NCI-H2107 (cell line): ENCODE measurements at regions not wholly inside any gene's neighbourhood (a gene's known extent, or its start where the extent isn't known, plus 50 kb on each side); places are given as distances from the start of the nearest gene placed in this dataset.

Experiments used
- DNase-seq: peaks from one replicate; lab custom pipeline; 2025; lab: John Stamatoyannopoulos, UW

DNA sequence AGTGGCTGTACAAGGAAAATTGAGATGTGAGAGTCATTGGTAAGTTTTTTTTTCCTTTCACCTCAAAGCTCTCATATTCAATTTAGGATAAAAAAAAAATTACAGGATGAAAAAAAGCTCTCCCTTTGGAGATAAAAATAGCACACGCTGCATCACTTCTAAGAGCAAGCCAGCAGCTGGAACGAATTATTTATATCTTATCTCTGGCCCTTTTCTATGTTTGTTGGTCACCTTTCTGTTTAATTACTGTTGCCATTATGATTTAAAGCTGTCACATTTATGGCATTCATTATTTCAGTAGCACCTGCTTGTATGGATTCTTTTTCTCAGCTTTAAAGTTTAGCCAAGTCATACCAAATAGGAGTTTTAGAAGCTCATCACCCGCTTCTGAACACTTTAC is 171.6 kb upstream of the PDZRN3 start:
- DNase-seq = no peak

DNA sequence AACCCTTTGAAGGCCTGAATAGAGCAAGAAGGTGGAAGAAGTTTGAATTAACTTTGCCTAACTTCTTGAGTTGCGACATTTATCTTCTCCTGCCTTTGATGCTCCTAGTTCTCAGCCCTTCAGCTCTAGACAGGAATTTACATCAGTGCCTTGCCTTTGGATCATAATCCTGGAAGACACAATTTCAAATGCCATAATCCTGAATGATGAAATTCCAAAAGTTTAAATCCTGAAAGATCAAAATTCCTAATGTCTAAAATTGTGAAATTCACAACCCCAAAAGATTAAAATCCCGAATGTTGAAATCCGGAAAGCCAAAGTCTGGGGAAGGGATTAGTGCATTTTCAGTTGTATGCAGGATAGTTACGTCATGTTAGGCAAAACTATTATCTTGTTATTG is 166.6 kb upstream of the PDZRN3 start:
- no peak for DNase-seq

- DNase-seq = no peak
Observed at GRCh38 chr3:73789825-73790444, 165.2 kb upstream of the PDZRN3 start.

DNA sequence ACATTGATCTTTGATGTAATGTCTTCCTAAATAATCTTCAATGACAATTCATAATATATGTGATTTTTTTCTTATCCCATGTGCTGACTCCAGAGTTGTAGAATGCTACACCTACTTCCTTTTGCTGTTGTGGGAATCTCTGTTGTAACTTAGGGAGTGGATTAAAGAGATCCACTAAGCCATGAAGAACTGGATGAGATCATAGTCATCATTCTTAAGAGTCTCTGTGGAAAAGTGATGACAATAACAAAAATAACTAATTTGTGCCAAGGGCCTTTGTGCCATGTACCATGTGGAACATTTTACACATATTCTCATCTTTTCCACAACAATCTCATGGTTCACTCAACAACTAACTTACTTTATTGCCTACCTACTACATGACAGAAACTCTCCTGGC is 162.9 kb upstream of the PDZRN3 start:
- DNase-seq = no peak

GRCh38 chr3:73786998-73787397 is 162.3 kb upstream of the PDZRN3 start:
- DNase-seq = no peak

DNA sequence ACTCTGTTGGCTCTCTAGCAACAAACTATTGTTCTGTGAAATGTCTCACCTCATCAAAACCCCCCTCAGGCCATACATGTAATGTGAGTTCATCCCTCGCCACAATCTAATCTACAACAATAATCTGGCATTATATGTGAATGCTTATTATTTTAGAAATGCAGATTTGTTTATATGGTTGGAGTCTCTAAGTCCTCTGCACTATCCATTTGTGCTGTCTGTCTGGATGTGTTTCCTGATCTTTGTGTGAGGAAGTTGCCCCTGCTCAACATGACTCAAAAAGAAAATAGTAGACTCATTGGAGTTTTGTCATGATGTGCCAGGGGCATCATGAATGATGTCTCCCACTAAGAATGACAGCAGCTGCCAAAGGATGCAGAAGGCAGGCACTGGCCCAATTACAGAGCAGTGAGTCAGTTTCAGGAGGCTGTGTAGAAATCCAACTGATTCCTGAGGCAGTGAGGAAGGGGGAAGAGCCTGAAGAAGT is 161.6 kb upstream of the PDZRN3 start:
- no peak for DNase-seq

DNA sequence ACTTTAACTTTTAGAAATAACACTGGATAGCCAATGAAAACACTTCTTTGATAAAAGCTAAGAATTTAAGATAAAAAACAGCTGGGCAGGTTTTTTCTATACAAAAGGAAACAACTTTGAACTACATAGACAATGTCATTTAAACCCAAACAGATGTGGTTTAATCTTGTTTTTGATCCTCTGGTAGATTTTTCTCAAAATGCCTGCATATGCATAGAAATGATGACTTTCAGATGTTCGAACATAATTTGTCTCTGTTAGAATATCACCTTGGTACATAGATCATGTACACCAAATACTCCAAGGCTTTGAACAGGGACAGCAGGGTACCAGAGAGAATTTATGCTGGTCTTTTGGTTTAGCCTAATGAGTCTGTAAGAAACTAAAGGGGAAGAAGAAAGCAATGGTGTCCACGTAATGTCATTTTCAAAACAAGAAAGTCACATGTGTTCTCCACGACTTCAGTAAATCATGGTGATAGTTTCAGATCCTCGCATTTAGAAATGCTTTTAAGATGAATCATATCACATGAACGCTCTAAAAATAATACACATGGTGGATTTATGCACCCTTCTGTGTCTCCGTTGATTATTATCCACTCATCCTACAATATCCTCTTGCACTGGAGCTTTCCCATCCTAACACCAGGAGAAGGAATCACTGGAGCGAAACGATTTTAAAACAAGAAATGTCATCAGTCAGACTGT is 160.1 kb upstream of the PDZRN3 start:
- DNase-seq = no peak

- no peak for DNase-seq
Observed at GRCh38 chr3:73783811-73784210, 159.1 kb upstream of the PDZRN3 start.

DNA sequence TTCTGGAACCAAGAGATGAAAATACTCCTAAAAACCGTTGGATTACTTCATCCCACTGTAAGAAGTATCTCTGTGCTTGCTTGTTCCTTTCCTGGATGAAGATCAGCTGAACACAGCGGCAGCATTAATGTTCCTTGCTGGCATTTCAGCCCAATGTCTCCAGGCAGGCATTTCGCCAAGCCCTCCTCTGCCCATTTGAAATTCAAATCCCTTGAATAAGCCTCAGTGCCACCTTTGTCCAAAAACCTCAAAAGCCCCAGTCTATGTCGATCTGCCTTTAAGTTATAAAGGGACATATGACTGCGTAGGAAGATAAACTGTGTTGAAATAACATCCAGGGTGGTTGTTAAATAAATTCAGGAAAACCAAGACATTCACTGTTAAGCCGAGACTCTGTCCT is 156.8 kb upstream of the PDZRN3 start:
- DNase-seq = no peak

DNA sequence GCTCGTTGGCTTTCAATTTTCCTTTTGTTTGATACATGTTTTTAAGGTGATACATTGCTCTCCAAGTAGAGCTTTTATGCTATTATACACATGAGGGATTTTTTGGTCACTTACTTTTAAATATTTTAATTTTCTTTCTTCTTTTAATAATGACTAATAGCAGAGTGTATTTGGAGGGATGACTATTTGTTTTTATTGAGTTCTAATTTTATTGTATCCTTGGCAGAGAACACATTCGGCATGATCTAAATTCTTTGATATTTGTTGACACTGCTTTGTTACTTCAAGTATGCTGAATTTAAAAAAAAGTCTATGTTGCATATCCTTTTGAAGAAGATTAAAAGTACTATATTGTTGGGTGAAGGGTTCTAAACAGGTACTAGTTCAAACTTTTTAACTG is 149.9 kb upstream of the PDZRN3 start:
- no peak for DNase-seq

DNA sequence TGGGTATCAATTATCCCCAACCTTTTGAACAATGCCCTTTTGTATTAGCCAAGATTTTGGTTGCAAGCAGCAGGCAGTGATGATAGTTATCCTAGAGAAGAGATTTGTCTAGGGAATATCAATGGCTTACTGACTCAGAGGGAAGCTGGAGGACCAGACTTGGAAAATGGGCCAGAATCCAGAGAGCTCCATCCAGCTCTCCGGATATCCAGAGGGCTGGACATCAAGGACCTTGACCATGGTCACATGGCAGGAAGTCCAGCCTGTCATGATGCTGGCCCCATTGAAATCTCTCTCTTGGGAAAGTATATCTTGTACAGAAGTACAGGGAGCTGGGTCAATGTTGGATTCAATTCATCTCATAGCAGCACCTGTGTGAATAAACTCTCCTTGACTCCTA is 148.5 kb upstream of the PDZRN3 start:
- no peak for DNase-seq

GRCh38 chr3:73772076-73772886 is 147.5 kb upstream of the PDZRN3 start:
- DNase-seq = no peak

DNA sequence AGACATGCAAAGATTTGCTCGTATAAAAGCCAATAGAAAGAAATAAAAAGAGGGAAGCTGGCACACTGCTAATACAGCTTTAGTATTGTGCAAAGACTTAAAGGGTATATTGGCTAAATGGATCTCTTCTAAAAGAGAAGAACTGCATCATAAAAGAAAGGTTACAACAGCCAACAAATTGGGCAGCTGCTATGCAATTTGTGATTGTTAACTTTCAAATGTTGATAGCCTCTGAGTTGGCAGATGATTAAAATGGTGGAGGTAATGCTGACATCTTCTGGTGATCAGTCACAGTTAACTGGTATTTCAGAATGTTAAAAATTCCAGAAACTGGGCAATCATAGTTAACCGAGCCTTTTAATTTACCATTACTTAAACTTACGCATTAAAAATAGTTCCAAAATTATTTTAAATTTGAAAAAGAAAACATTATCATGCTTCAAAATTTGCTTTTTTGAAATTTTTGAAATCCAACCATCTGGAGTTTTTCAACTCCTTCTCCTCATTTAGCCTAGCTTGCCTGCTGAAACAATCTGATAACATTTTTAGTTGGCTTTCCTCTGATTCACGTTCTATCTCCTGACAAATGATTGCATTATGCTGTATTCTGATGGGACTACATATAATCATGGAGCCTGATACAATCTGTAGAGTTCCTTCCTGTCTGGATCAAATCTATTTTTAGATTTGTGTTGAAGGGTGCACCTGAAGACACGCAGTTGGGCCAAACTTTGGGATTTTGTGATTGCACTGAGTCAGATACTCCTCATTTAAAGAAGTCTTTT is 144.0 kb upstream of the PDZRN3 start:
- no peak for DNase-seq

- DNase-seq = no peak
Observed at GRCh38 chr3:73766599-73767381, 142.0 kb upstream of the PDZRN3 start.

GRCh38 chr3:73765878-73766545 is 141.3 kb upstream of the PDZRN3 start:
- DNase-seq = no peak

DNA sequence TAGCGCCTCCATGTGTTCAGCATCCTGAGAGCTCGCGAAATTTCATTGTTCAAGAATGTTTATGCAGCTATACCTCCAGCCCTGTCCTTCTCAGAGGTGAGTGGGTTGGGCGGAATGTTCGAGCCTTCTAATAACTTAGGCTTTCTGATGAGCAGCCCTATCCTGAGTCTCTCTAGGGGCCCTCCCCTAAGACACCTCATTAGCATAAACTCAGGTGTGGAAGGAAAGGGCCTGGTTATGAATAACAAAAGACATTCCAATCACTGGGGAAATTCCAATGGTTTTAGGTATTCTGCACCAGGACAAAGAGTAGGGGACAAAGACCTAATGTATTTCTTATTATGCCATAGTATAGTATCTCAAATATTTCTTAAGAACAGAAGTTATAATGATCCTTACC is 138.1 kb upstream of the PDZRN3 start:
- DNase-seq = no peak

GRCh38 chr3:73759297-73759711 is 134.6 kb upstream of the PDZRN3 start:
- no peak for DNase-seq

DNA sequence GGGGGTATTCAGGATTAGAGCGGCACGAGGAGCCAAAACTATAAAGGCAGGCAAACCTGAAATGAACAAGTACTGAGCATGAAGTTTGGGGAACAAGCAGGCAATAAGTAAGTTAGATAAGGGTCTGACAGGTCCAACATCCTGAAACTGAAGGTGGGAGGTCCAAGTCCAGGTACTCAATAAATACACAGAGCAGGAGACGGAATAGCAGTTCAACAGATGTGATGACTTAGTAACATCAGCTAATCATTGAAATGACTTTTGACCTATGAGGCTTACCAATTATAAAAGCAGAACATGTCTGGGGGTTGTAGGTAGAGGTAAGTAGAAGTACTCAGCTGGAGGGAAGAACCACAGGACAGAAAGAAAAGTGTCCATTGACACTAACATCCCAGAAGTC is 132.8 kb upstream of the PDZRN3 start:
- no peak for DNase-seq

- no peak for DNase-seq
Observed at GRCh38 chr3:73753985-73754384, 129.2 kb upstream of the PDZRN3 start.

DNA sequence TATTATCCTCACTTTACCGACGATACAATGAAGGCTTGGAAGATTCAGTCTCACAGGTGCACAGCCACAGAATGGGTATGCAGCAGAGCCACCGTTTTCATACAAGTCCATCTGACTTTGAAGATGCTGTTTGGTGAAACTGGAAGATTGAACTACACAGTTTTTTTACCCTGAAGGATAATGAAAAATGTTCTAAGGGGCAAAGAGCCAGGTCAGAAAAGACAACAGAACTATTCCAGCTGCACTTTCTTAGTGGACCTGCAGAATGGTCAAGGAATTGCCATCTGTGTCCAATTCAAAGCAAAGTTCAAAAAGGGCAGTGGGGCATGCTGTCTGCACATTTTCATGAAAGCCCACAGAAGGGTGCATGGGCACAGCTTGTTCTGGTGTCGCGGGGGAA is 127.6 kb upstream of the PDZRN3 start:
- no peak for DNase-seq

DNA sequence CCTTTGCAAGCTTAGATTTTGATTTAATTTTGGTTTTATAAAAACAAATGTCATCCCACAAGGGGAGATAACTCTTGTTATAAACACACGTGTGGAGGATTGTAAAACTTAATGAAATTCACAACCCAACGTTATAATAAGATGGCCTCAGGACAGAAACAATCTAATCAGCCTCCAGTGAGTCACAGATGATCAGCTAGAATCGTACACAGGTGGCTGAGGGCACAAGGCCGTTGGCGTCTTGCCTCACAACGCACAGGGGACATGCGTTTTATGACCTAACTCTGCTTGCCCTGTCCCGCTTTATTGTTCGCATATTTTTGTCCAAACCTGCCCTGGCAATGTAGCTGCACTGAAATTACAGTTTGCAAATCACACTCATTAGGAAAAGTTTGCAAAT is 121.9 kb upstream of the PDZRN3 start:
- DNase-seq = no peak
